ENCODE measurements at regions not wholly inside any gene's neighbourhood (a gene's known extent, or its start where the extent isn't known, plus 50 kb on each side); places are given as distances from the start of the nearest gene placed in this dataset.

DNA sequence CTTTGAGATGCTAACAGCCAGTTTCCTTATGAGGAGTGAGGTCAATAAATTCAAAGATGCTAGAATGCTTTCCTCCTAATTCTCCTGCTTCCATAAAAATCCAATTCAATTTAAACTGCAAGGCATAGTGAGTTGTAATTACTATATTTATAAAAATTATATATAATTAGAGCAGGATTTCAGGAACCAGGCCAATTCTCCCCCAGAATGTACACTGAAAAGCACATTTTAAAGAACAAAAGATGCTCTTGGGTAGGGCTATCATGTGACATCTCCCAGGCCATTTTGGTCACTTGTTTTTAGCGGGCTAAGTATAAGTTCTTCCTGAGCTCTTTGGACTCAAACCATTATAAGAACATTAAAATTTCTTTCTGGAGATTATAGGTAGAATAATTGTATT is 195.7 kb upstream of the KCNG1 start:
- H3K27me3 ChIP-seq (ENCODE audit: control insufficient read depth, low read length) = peaks cover 7% of the 10 kb centered on the region
- no peaks in the 10 kb centered on the region for H4K20me1 ChIP-seq (ENCODE audit: control insufficient read depth, insufficient read depth, low read depth, low read length)
- H3K79me2 ChIP-seq (ENCODE audit: control insufficient read depth, low read length) = no peaks in the 10 kb centered on the region
- H3K36me3 ChIP-seq (ENCODE audit: control insufficient read depth, low read length) = no peaks in the 10 kb centered on the region
- no peak overlapping the region for H3K27ac ChIP-seq (ENCODE audit: low read depth, low read length)
- H3K4me2 ChIP-seq (ENCODE audit: low read length) = no peak overlapping the region
- H3K9me3 ChIP-seq (ENCODE audit: control insufficient read depth, insufficient read depth, low read length) = peaks cover 17% of the 10 kb centered on the region
- H3K4me3 ChIP-seq (ENCODE audit: low read length) = no peak overlapping the region
- no peaks in the 10 kb centered on the region for H3F3A ChIP-seq (ENCODE audit: control insufficient read depth, insufficient read depth)
- no peaks in the 10 kb centered on the region for H3K9me2 ChIP-seq (replicated peaks; ENCODE audit: control insufficient read depth, low read length)
- TF ChIP-seq, protein P1, sequence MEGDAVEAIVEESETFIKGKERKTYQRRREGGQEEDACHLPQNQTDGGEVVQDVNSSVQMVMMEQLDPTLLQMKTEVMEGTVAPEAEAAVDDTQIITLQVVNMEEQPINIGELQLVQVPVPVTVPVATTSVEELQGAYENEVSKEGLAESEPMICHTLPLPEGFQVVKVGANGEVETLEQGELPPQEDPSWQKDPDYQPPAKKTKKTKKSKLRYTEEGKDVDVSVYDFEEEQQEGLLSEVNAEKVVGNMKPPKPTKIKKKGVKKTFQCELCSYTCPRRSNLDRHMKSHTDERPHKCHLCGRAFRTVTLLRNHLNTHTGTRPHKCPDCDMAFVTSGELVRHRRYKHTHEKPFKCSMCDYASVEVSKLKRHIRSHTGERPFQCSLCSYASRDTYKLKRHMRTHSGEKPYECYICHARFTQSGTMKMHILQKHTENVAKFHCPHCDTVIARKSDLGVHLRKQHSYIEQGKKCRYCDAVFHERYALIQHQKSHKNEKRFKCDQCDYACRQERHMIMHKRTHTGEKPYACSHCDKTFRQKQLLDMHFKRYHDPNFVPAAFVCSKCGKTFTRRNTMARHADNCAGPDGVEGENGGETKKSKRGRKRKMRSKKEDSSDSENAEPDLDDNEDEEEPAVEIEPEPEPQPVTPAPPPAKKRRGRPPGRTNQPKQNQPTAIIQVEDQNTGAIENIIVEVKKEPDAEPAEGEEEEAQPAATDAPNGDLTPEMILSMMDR (IDR thresholded peaks at IDR 0.05; ENCODE audit: low read depth, low read length, poor library complexity, severe bottlenecking) = no peak
- no peaks in the 10 kb centered on the region; the same call in 1 of the 2 replicates for H3K4me1 ChIP-seq (ENCODE audit: control insufficient read depth, low read length)

DNA sequence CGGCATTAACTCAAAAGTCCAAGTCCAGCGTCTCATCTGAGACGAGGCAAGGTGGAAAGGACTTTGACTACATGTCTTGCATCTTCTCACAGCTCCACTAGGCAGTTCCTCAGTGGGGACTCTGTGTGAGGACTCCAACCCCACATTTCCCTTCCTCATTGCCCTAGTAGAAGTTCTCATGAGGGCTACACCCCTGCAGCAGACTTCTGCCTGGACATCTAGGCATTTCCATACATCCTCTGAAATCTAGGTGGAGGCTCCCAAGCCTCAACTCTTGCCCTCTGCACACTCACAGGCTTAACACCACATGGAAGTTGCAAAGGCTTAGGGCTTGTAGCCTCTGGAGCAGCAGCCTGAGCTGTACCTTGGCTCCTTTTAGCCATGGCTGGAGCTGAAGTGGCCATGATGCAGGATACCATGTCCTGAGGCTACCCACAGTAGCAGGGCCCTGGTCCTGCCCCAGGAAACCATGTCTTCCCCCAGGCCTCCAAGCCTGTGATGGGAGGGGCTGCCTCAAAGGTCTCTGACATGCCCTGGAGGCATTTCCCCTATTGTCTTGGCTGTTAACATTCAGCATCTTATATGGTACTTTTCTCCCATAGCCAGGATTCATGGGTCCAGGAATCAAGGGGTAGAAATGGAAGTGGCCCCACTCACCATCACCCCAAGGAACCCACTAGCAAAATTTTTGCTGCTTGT is 194.6 kb upstream of the KCNG1 start:
- Histone ChIP-seq H3K79me2 (ENCODE audit: control insufficient read depth, low read length) (no peaks in the 10 kb centered on the region), H3F3A (ENCODE audit: control insufficient read depth, insufficient read depth) (no peaks in the 10 kb centered on the region), H3K27ac (ENCODE audit: low read depth, low read length) (no peak overlapping the region), H3K27me3 (ENCODE audit: control insufficient read depth, low read length) (peaks cover 5% of the 10 kb centered on the region), H4K20me1 (ENCODE audit: control insufficient read depth, insufficient read depth, low read depth, low read length) (no peaks in the 10 kb centered on the region), H3K4me3 (ENCODE audit: low read length) (no peak overlapping the region), H3K4me2 (ENCODE audit: low read length) (no peak overlapping the region), H3K9me3 (ENCODE audit: control insufficient read depth, insufficient read depth, low read length) (peaks cover 17% of the 10 kb centered on the region), H3K9me2 (replicated peaks; ENCODE audit: control insufficient read depth, low read length) (no peaks in the 10 kb centered on the region), H3K4me1 (ENCODE audit: control insufficient read depth, low read length) (no peaks in the 10 kb centered on the region; the same call in 1 of the 2 replicates), H3K36me3 (ENCODE audit: control insufficient read depth, low read length) (no peaks in the 10 kb centered on the region)
- TF ChIP-seq EZH2phosphoT487 (IDR thresholded peaks at IDR 0.05; ENCODE audit: borderline replicate concordance, low read length) = no peak
- TF ChIP-seq, protein P1 (IDR thresholded peaks at IDR 0.05; ENCODE audit: low read depth, low read length, poor library complexity, severe bottlenecking) = no peak

DNA sequence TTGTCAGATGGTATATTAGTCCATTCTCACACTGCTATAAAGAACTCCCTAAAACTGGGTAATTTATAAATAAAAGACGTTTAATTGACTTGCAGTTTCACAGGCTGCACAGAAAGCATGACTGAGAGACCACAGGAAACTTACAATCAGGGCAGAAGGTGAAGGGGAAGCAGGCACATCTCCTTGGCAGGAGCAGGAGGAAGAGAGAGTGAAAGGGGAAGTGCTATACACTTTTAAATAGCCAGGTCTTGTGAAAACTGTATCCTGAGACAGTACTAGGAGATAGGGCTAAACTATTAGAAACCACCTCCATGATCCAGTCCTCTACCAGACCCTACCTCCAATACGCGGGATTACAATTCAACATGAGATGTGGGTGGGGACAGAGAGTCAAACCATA is 193.9 kb upstream of the KCNG1 start:
- no peaks in the 10 kb centered on the region for H3K36me3 ChIP-seq (ENCODE audit: control insufficient read depth, low read length)
- H3F3A ChIP-seq (ENCODE audit: control insufficient read depth, insufficient read depth) = no peaks in the 10 kb centered on the region
- TF ChIP-seq, protein P1 (IDR thresholded peaks at IDR 0.05; ENCODE audit: low read depth, low read length, poor library complexity, severe bottlenecking) = no peak
- no peak for TF ChIP-seq EZH2phosphoT487 (IDR thresholded peaks at IDR 0.05; ENCODE audit: borderline replicate concordance, low read length)
- H3K27me3 ChIP-seq (ENCODE audit: control insufficient read depth, low read length) = 0 out of 2 replicates have a peak, but pooled peaks cover 2% of the 10 kb centered on the region
- no peaks in the 10 kb centered on the region for H3K9me2 ChIP-seq (replicated peaks; ENCODE audit: control insufficient read depth, low read length)
- no peaks in the 10 kb centered on the region for H3K79me2 ChIP-seq (ENCODE audit: control insufficient read depth, low read length)
- H3K4me1 ChIP-seq (ENCODE audit: control insufficient read depth, low read length) = no peaks in the 10 kb centered on the region; the same call in 1 of the 2 replicates
- no peaks in the 10 kb centered on the region for H4K20me1 ChIP-seq (ENCODE audit: control insufficient read depth, insufficient read depth, low read depth, low read length)
- no peak overlapping the region for H3K4me3 ChIP-seq (ENCODE audit: low read length)
- peaks cover 17% of the 10 kb centered on the region for H3K9me3 ChIP-seq (ENCODE audit: control insufficient read depth, insufficient read depth, low read length)
- H3K27ac ChIP-seq (ENCODE audit: low read depth, low read length) = no peak overlapping the region
- no peak overlapping the region for H3K4me2 ChIP-seq (ENCODE audit: low read length)

Data from DOHH2 (cell line).